ENCODE measurements at regions not wholly inside any gene's neighbourhood (a gene's known extent, or its start where the extent isn't known, plus 50 kb on each side); places are given as distances from the start of the nearest gene placed in this dataset.

DNA sequence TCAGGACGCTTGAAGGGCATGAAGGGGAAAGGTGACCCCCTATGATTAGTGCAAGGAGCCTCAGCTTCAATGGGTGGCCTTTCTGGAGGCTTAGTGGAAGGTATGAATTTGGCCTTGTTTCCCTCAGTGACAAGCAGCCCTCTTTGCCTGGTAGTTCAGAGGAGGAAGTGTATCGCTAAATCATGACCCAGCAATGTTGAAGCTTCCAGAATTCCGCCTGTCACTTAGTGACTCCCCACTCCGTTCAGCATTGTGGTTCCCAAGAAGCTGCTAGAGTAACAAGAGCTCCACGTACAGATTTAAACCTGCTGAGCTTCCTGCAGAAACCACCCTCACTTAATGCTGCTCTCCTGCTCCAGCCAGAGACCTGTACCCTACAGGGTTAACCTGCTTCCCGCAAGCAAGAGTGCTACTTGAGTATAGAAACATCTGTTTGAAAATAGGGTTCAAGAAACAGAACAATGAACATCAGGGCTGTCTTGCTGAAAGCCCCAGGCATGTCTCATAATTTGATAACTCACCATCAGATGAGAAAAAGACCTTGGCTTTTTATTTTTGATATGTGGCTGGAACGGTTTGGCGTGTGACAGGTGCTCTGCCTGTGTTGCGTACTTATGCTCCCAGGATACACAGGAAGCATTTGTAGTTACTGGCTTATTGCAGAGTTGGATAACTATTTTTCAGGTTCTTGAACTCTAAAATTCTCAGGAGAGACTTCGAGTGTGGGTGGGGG is 105.2 kb downstream of the UCHL1 start:
- no peak for DNase-seq (ENCODE audit: low spot score in 2 of 2)
- Mint-ChIP-seq H3K4me1 (no peaks in the 10 kb centered on the region), H3K27ac (ENCODE audit: low read depth) (no peak overlapping the region), H3K9me3 (no peaks in the 10 kb centered on the region), H3K4me3 (no peak overlapping the region), H3K36me3 (ENCODE audit: insufficient read depth) (no peaks in the 10 kb centered on the region), H3K27me3 (peaks cover 67% of the 10 kb centered on the region)
- no peak for ATAC-seq (replicated peaks; ENCODE audit: extremely low read depth, poor library complexity, severe bottlenecking)

GRCh38 chr4:41362621-41363383 is 106.1 kb downstream of the UCHL1 start:
- H3K9me3 Mint-ChIP-seq: no peaks in the 10 kb centered on the region
- DNase-seq (ENCODE audit: low spot score in 2 of 2): no peak
- ATAC-seq (replicated peaks; ENCODE audit: extremely low read depth, poor library complexity, severe bottlenecking): no peak
- no peaks in the 10 kb centered on the region for H3K4me1 Mint-ChIP-seq
- no peak overlapping the region for H3K27ac Mint-ChIP-seq (ENCODE audit: low read depth)
- H3K4me3 Mint-ChIP-seq: no peak overlapping the region
- H3K36me3 Mint-ChIP-seq (ENCODE audit: insufficient read depth): no peaks in the 10 kb centered on the region
- peaks cover 66% of the 10 kb centered on the region for H3K27me3 Mint-ChIP-seq

DNA sequence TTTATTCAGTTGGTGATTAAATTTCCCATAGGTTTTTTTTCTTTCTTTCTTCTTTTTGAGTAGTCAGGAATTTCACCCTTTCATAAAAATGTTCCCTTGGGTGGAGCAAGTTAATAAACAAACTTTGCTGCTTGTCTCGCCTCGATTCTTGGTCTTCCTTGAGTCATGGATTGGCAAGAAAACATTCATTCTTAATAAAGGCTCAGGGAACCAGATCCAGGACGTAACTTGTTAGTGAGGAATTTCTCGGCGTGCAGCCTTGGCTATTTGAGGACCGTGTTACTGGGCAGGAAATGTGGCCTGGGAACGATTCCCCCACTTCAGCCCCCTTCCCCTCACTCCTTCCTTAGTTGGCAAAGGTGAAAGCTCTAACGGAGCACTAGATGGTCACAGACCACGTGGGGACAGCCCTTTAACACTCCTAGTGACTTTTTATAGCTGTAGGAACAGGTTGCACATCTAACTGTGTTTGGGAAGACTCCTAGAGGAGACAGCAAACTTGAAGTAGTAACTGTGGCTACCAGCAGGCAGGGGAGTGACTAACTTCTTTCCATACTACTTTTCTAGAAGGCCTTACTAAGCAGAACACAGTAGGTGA is 106.8 kb downstream of the UCHL1 start:
- Mint-ChIP-seq H3K36me3 (ENCODE audit: insufficient read depth) (no peaks in the 10 kb centered on the region), H3K9me3 (no peaks in the 10 kb centered on the region), H3K4me1 (no peaks in the 10 kb centered on the region), H3K4me3 (no peak overlapping the region), H3K27me3 (peaks cover 59% of the 10 kb centered on the region), H3K27ac (ENCODE audit: low read depth) (no peak overlapping the region)
- DNase-seq (ENCODE audit: low spot score in 2 of 2) (no peak), ATAC-seq (replicated peaks; ENCODE audit: extremely low read depth, poor library complexity, severe bottlenecking) (no peak)

- no peaks in the 10 kb centered on the region for H3K9me3 Mint-ChIP-seq
- H3K4me1 Mint-ChIP-seq: no peaks in the 10 kb centered on the region
- no peaks in the 10 kb centered on the region for H3K36me3 Mint-ChIP-seq (ENCODE audit: insufficient read depth)
- DNase-seq (ENCODE audit: low spot score in 2 of 2) (no peak), ATAC-seq (replicated peaks; ENCODE audit: extremely low read depth, poor library complexity, severe bottlenecking) (no peak)
- H3K27ac Mint-ChIP-seq (ENCODE audit: low read depth): no peak overlapping the region
- H3K27me3 Mint-ChIP-seq: peaks cover 45% of the 10 kb centered on the region
- no peak overlapping the region for H3K4me3 Mint-ChIP-seq
These were observed 108.1 kb downstream of the UCHL1 start for GRCh38 chr4:41364876-41365275.

GRCh38 chr4:41365681-41366080 is 109.0 kb downstream of the UCHL1 start:
- no peaks in the 10 kb centered on the region for H3K9me3 Mint-ChIP-seq
- H3K4me3 Mint-ChIP-seq: no peak overlapping the region
- ATAC-seq (replicated peaks; ENCODE audit: extremely low read depth, poor library complexity, severe bottlenecking) (no peak), DNase-seq (ENCODE audit: low spot score in 2 of 2) (no peak)
- H3K4me1 Mint-ChIP-seq: no peaks in the 10 kb centered on the region
- no peaks in the 10 kb centered on the region for H3K36me3 Mint-ChIP-seq (ENCODE audit: insufficient read depth)
- H3K27me3 Mint-ChIP-seq: peaks cover 44% of the 10 kb centered on the region
- no peak overlapping the region for H3K27ac Mint-ChIP-seq (ENCODE audit: low read depth)

DNA sequence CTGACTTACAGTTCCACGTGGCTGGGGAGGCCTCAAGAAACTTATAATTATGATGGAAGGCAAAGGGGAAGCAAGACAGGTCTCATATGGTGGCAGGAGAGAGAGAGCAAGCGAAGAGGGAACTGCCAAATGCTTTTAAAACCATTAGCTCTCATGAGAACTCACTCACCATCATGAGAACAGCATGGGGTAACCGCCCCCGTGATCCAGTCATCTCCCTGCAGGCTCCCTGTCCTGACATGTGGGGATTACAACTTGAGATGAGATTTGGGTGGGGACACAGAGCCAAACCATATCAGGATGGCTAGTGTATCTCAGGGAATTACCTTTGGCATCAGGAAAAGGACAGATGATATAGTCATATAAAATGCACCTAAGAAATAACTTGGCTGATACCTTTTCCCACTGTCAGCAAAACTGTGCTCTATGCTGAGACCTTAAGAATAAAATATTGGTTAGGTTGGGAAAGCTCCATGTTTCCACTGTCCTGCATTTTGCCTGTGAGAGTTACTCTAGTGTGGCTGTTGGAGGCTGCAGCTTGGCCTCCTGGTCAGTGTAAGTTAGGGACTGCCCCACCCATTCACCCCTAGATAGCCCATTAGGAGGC is 110.3 kb downstream of the UCHL1 start:
- H3K27ac Mint-ChIP-seq (ENCODE audit: low read depth): no peak overlapping the region
- H3K4me3 Mint-ChIP-seq: no peak overlapping the region
- H3K27me3 Mint-ChIP-seq: peaks cover 34% of the 10 kb centered on the region
- no peaks in the 10 kb centered on the region for H3K9me3 Mint-ChIP-seq
- H3K36me3 Mint-ChIP-seq (ENCODE audit: insufficient read depth): no peaks in the 10 kb centered on the region
- no peaks in the 10 kb centered on the region for H3K4me1 Mint-ChIP-seq
- no peak for DNase-seq (ENCODE audit: low spot score in 2 of 2)
- no peak for ATAC-seq (replicated peaks; ENCODE audit: extremely low read depth, poor library complexity, severe bottlenecking)

- peaks cover 6% of the 10 kb centered on the region for H3K9me3 Mint-ChIP-seq
- H3K36me3 Mint-ChIP-seq (ENCODE audit: insufficient read depth): no peaks in the 10 kb centered on the region
- peaks cover 33% of the 10 kb centered on the region for H3K27me3 Mint-ChIP-seq
- no peak overlapping the region for H3K27ac Mint-ChIP-seq (ENCODE audit: low read depth)
- DNase-seq (ENCODE audit: low spot score in 2 of 2) (no peak), ATAC-seq (replicated peaks; ENCODE audit: extremely low read depth, poor library complexity, severe bottlenecking) (no peak)
- H3K4me3 Mint-ChIP-seq: no peak overlapping the region
- no peaks in the 10 kb centered on the region for H3K4me1 Mint-ChIP-seq
These were observed 113.0 kb downstream of the UCHL1 start for GRCh38 chr4:41369680-41370079.

DNA sequence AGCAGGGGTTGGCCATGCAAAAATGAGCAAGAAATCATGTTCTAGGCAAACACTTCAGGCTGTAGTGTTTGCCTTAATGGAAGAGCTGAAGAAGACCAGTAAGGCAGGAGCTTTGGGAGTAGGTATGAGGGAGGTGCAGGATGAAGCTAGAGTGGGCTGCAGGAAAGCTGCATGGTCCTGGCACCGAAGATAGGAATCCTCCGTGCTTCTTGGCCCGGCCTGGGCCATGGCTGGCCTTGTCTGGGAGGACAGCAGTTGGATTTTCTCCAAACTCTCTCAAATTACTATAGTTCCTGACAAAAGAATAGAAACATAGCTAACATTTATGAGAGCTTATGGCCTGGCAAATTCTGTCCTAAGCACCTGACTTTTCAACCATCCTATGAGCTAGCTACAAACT is 116.5 kb downstream of the UCHL1 start:
- DNase-seq (ENCODE audit: low spot score in 2 of 2) (no peak), ATAC-seq (replicated peaks; ENCODE audit: extremely low read depth, poor library complexity, severe bottlenecking) (no peak)
- peaks cover 10% of the 10 kb centered on the region for H3K27me3 Mint-ChIP-seq
- H3K27ac Mint-ChIP-seq (ENCODE audit: low read depth): no peak overlapping the region
- H3K4me1 Mint-ChIP-seq: no peaks in the 10 kb centered on the region
- H3K4me3 Mint-ChIP-seq: no peak overlapping the region
- peaks cover 7% of the 10 kb centered on the region for H3K9me3 Mint-ChIP-seq
- H3K36me3 Mint-ChIP-seq (ENCODE audit: insufficient read depth): no peaks in the 10 kb centered on the region

DNA sequence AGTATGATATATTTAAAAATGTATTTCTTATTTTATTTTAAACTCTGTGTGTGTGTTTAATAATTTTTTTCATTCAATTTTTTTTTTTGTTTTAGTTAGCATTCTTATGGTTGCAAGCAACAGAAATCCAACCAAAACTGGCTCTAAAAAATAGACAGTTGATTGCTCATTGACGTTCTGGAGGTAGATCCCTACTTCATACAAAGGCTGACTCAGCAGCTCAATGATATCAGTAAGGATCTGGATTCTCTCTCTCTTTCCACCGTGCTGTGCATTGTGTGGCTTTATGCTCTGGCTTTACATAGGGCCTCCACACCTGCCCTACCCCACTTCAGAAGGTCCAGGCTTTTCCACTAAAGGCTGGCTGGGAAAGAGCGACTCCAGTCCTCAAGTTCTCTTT is 117.8 kb downstream of the UCHL1 start:
- Mint-ChIP-seq H3K27ac (ENCODE audit: low read depth) (no peak overlapping the region), H3K4me3 (no peak overlapping the region), H3K4me1 (no peaks in the 10 kb centered on the region), H3K36me3 (ENCODE audit: insufficient read depth) (no peaks in the 10 kb centered on the region), H3K9me3 (peaks cover 13% of the 10 kb centered on the region), H3K27me3 (peaks cover 10% of the 10 kb centered on the region)
- ATAC-seq (replicated peaks; ENCODE audit: extremely low read depth, poor library complexity, severe bottlenecking) (no peak), DNase-seq (ENCODE audit: low spot score in 2 of 2) (no peak)

- ATAC-seq (replicated peaks; ENCODE audit: extremely low read depth, poor library complexity, severe bottlenecking): no peak
- peaks cover 13% of the 10 kb centered on the region for H3K9me3 Mint-ChIP-seq
These were observed 118.8 kb downstream of the UCHL1 start for GRCh38 chr4:41375561-41375960.

DNA sequence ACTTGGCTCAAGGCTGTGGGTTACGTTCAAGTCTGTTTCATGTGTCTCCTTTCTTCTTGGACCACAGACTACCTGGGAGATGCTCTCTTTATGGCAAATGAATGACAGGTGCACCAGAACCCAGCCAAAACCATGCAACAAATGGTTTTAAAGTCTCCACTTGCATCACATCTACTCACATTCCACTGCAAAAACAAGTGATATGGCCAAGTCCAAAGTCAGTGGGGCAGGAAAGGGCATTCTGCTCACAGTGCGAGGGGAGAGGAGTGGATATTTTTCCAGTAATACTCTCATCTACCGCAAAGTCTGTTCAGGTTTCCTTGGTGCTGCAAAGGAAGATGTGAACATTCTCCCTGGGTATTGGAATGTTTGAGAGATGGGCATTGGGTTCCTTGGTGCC is 120.5 kb downstream of the UCHL1 start:
- DNase-seq (ENCODE audit: low spot score in 2 of 2): no peak
- peaks cover 16% of the 10 kb centered on the region for H3K9me3 Mint-ChIP-seq
- no peaks in the 10 kb centered on the region for H3K4me1 Mint-ChIP-seq
- no peak for ATAC-seq (replicated peaks; ENCODE audit: extremely low read depth, poor library complexity, severe bottlenecking)
- no peaks in the 10 kb centered on the region for H3K36me3 Mint-ChIP-seq (ENCODE audit: insufficient read depth)
- peaks cover 10% of the 10 kb centered on the region for H3K27me3 Mint-ChIP-seq
- no peak overlapping the region for H3K27ac Mint-ChIP-seq (ENCODE audit: low read depth)
- no peak overlapping the region for H3K4me3 Mint-ChIP-seq

More at GRCh38 chr4:41375561-41375960, 118.8 kb downstream of the UCHL1 start:
- DNase-seq (ENCODE audit: low spot score in 2 of 2): no peak
- Mint-ChIP-seq H3K27ac (ENCODE audit: low read depth) (no peak overlapping the region), H3K4me3 (no peak overlapping the region), H3K27me3 (peaks cover 10% of the 10 kb centered on the region), H3K4me1 (no peaks in the 10 kb centered on the region), H3K36me3 (ENCODE audit: insufficient read depth) (no peaks in the 10 kb centered on the region)

GRCh38 chr4:41379230-41379629 is 122.5 kb downstream of the UCHL1 start:
- Mint-ChIP-seq H3K9me3 (peaks cover 21% of the 10 kb centered on the region), H3K27ac (ENCODE audit: low read depth) (no peak overlapping the region), H3K4me3 (no peak overlapping the region), H3K27me3 (no peaks in the 10 kb centered on the region), H3K4me1 (no peaks in the 10 kb centered on the region), H3K36me3 (ENCODE audit: insufficient read depth) (no peaks in the 10 kb centered on the region)
- DNase-seq (ENCODE audit: low spot score in 2 of 2): no peak
- no peak for ATAC-seq (replicated peaks; ENCODE audit: extremely low read depth, poor library complexity, severe bottlenecking)

Data from central memory CD8-positive, alpha-beta T cell (primary cell).